Endothelial cell of umbilical vein (primary cell): ENCODE measurements at regions not wholly inside any gene's neighbourhood (a gene's known extent, or its start where the extent isn't known, plus 50 kb on each side); places are given as distances from the start of the nearest gene placed in this dataset.

Experiments
- EZH2 ChIP-seq: IDR thresholded peaks from 2 replicates; pipeline ENCODE4 v1.6.1; 2012; ENCODE audit warnings: borderline replicate concordance, low read depth, mild to moderate bottlenecking, moderate library complexity, low read length, inconsistent platforms; ENCODE audit not compliant: severe bottlenecking
- POLR2A ChIP-seq: IDR thresholded peaks from 2 replicates; pipeline ENCODE4 v1.6.1; 2012; ENCODE audit warnings: low read depth, mild to moderate bottlenecking, control low read depth, low read length
- TF ChIP-seq, protein P1 (sequence below), 2 donors: IDR thresholded peaks; 1 replicate in 1 of 2; 2 replicates in 1 of 2; pipeline ENCODE4 v1.5.1; 2011; ENCODE audit warnings: low read length in 2 of 2, mild to moderate bottlenecking in 2 of 2, moderate library complexity in 2 of 2, control low read depth in 1 of 2, inconsistent platforms in 1 of 2, low read depth in 1 of 2; ENCODE audit not compliant: insufficient read depth in 1 of 2; ENCODE audit errors: extremely low read depth in 1 of 2

- TF ChIP-seq POLR2A (no peak), EZH2 (no peak)
- TF ChIP-seq, protein P1, sequence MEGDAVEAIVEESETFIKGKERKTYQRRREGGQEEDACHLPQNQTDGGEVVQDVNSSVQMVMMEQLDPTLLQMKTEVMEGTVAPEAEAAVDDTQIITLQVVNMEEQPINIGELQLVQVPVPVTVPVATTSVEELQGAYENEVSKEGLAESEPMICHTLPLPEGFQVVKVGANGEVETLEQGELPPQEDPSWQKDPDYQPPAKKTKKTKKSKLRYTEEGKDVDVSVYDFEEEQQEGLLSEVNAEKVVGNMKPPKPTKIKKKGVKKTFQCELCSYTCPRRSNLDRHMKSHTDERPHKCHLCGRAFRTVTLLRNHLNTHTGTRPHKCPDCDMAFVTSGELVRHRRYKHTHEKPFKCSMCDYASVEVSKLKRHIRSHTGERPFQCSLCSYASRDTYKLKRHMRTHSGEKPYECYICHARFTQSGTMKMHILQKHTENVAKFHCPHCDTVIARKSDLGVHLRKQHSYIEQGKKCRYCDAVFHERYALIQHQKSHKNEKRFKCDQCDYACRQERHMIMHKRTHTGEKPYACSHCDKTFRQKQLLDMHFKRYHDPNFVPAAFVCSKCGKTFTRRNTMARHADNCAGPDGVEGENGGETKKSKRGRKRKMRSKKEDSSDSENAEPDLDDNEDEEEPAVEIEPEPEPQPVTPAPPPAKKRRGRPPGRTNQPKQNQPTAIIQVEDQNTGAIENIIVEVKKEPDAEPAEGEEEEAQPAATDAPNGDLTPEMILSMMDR (IDR thresholded peaks at IDR 0.05; ENCODE audit: extremely low read depth in 1 of 2, insufficient read depth in 1 of 2, low read depth in 1 of 2, low read length in 2 of 2), result no peak
Measured at GRCh38 chr18:72973841-72974240, 106.1 kb upstream of the NETO1 start.
